ENCODE measurements at regions not wholly inside any gene's neighbourhood (a gene's known extent, or its start where the extent isn't known, plus 50 kb on each side); places are given as distances from the start of the nearest gene placed in this dataset.

DNA sequence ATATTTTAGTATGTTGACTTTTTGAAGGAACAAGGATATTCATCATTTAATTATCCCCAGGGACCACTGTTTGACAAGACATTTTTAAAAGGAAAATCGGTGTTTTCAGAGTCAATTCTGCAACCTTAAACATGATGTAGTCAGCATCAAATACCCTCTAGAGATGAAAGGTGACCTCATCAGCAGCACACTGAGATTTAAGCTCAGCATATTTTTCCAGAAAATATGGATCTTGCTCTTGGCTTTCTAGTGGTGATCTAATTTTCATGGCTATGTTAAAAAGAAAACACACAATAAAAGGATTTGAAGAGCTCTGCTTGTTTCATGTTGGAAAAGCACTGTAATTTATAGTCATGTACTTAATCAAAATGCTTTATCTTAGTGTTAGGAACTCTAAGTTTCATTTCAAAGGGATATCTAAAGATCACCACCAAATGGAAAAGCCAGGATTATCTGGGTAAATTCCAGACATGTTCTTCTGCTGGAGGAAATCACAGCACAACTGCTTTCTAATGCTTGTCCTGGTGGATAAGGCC, 487.2 kb downstream of the ENC1 start:
- TF ChIP-seq, protein P1, sequence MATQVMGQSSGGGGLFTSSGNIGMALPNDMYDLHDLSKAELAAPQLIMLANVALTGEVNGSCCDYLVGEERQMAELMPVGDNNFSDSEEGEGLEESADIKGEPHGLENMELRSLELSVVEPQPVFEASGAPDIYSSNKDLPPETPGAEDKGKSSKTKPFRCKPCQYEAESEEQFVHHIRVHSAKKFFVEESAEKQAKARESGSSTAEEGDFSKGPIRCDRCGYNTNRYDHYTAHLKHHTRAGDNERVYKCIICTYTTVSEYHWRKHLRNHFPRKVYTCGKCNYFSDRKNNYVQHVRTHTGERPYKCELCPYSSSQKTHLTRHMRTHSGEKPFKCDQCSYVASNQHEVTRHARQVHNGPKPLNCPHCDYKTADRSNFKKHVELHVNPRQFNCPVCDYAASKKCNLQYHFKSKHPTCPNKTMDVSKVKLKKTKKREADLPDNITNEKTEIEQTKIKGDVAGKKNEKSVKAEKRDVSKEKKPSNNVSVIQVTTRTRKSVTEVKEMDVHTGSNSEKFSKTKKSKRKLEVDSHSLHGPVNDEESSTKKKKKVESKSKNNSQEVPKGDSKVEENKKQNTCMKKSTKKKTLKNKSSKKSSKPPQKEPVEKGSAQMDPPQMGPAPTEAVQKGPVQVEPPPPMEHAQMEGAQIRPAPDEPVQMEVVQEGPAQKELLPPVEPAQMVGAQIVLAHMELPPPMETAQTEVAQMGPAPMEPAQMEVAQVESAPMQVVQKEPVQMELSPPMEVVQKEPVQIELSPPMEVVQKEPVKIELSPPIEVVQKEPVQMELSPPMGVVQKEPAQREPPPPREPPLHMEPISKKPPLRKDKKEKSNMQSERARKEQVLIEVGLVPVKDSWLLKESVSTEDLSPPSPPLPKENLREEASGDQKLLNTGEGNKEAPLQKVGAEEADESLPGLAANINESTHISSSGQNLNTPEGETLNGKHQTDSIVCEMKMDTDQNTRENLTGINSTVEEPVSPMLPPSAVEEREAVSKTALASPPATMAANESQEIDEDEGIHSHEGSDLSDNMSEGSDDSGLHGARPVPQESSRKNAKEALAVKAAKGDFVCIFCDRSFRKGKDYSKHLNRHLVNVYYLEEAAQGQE (IDR thresholded peaks at IDR 0.05; ENCODE audit: low read depth): no peak
- TF ChIP-seq EGR1 (IDR thresholded peaks at IDR 0.05) (no peak), EP300 (IDR thresholded peaks at IDR 0.05; ENCODE audit: borderline replicate concordance) (no peak)
